SK-N-SH treated with all-trans-retinoic acid at 6 μM for 48 hours (cell line): ENCODE measurements at regions not wholly inside any gene's neighbourhood (a gene's known extent, or its start where the extent isn't known, plus 50 kb on each side); places are given as distances from the start of the nearest gene placed in this dataset.

Experiments
- ATAC-seq: fragments of 200-7000 bp; cut with Tn5 transposase; 3 replicates; pipeline ENCODE4 v1.9.1; 2020; ENCODE audit warnings: mild to moderate bottlenecking, moderate library complexity
- ARNTL ChIP-seq: fragments of 450-650 bp; formaldehyde crosslinking; IDR thresholded peaks from 2 replicates; pipeline ENCODE4 v1.5.0; 2020; ENCODE audit warnings: low read depth, mild to moderate bottlenecking, moderate library complexity, borderline replicate concordance
- BACH2 ChIP-seq: fragments of 250-450 bp; sonication (Bioruptor Pico); IDR thresholded peaks from 2 replicates; pipeline ENCODE4 v1.9.0; 2021; ENCODE audit warnings: mild to moderate bottlenecking, borderline replicate concordance
- CSDC2 ChIP-seq: fragments of 250-450 bp; sonication (Bioruptor Pico); IDR thresholded peaks from 2 replicates; pipeline ENCODE4 v1.5.0; 2020; ENCODE audit warnings: mild to moderate bottlenecking, moderate library complexity
- ESRRG ChIP-seq: fragments of 250-450 bp; sonication (Bioruptor Pico); IDR thresholded peaks from 2 replicates; pipeline ENCODE4 v1.6.1; 2021; ENCODE audit warnings: mild to moderate bottlenecking
- GLIS3 ChIP-seq: fragments of 250-450 bp; sonication (Bioruptor Pico); IDR thresholded peaks from 2 replicates; pipeline ENCODE4 v1.5.0; 2020; ENCODE audit warnings: mild to moderate bottlenecking, moderate library complexity
- ISL1 ChIP-seq: fragments of 250-450 bp; sonication (Bioruptor Pico); IDR thresholded peaks from 2 replicates; pipeline ENCODE4 v2.1.2; 2022; ENCODE audit warnings: mild to moderate bottlenecking, moderate library complexity
- OSR1 ChIP-seq: fragments of 250-450 bp; sonication (Bioruptor Pico); IDR thresholded peaks from 2 replicates; pipeline ENCODE4 v1.8.0; 2022; ENCODE audit warnings: moderate library complexity, mild to moderate bottlenecking, inconsistent platforms
- RARB ChIP-seq: fragments of 250-450 bp; sonication (Bioruptor Pico); IDR thresholded peaks from 2 replicates; pipeline ENCODE4 v1.8.0; 2021; ENCODE audit warnings: mild to moderate bottlenecking, moderate library complexity
- SNAI2 ChIP-seq: fragments of 250-450 bp; sonication (Bioruptor Pico); IDR thresholded peaks from 2 replicates; pipeline ENCODE4 v1.5.0; 2020; ENCODE audit warnings: mild to moderate bottlenecking, moderate library complexity
- TCF4 ChIP-seq: fragments of 250-450 bp; sonication (Bioruptor Pico); IDR thresholded peaks from 2 replicates; pipeline ENCODE4 v1.8.0; 2021; ENCODE audit warnings: mild to moderate bottlenecking, moderate library complexity, borderline replicate concordance
- TOX ChIP-seq: fragments of 250-450 bp; sonication (Bioruptor Pico); IDR thresholded peaks from 2 replicates; pipeline ENCODE4 v1.8.0; 2021; ENCODE audit warnings: mild to moderate bottlenecking, moderate library complexity, borderline replicate concordance
- ZC3H10 ChIP-seq: fragments of 250-450 bp; sonication (Bioruptor Pico); IDR thresholded peaks from 2 replicates; pipeline ENCODE4 v1.5.1; 2021; ENCODE audit warnings: mild to moderate bottlenecking, moderate library complexity
- ZFP3 ChIP-seq: fragments of 250-450 bp; sonication (Bioruptor Pico); IDR thresholded peaks from 2 replicates; pipeline ENCODE4 v1.5.0; 2020; ENCODE audit warnings: mild to moderate bottlenecking, moderate library complexity
- ZFP30 ChIP-seq: fragments of 450-650 bp; formaldehyde crosslinking; IDR thresholded peaks from 2 replicates; pipeline ENCODE4 v1.5.0; 2022; ENCODE audit warnings: mild to moderate bottlenecking, moderate library complexity
- ZNF565 ChIP-seq: fragments of 450-650 bp; formaldehyde crosslinking; conservative IDR thresholded peaks from 2 replicates; pipeline ENCODE4 v1.5.0; 2020; ENCODE audit warnings: low read depth, mild to moderate bottlenecking, moderate library complexity
- ZNF70 ChIP-seq: fragments of 450-650 bp; formaldehyde crosslinking; IDR thresholded peaks from 2 replicates; pipeline ENCODE4 v1.5.0; 2020; ENCODE audit warnings: mild to moderate bottlenecking, moderate library complexity
- ZNF8 ChIP-seq: fragments of 450-650 bp; formaldehyde crosslinking; IDR thresholded peaks from 2 replicates; pipeline ENCODE4 v1.5.0; 2020; ENCODE audit warnings: mild to moderate bottlenecking, moderate library complexity
- TF ChIP-seq, protein P1 (sequence below): fragments of 250-450 bp; sonication (Bioruptor Pico); IDR thresholded peaks from 2 replicates; pipeline ENCODE4 v1.5.1; 2020; ENCODE audit warnings: low read depth, mild to moderate bottlenecking, moderate library complexity
- TF ChIP-seq, protein P2 (sequence below): fragments of 250-450 bp; sonication (Bioruptor Pico); IDR thresholded peaks from 2 replicates; pipeline ENCODE4 v1.5.1; 2021; ENCODE audit warnings: mild to moderate bottlenecking, moderate library complexity
- TF ChIP-seq, protein P3 (sequence below): fragments of 250-450 bp; sonication (Bioruptor Pico); IDR thresholded peaks from 2 replicates; pipeline ENCODE4 v1.8.0; 2021; ENCODE audit warnings: low read depth, mild to moderate bottlenecking, moderate library complexity, borderline replicate concordance
- TF ChIP-seq, protein P4 (sequence below): fragments of 250-450 bp; sonication (Bioruptor Pico); IDR thresholded peaks from 2 replicates; pipeline ENCODE4 v1.5.0; 2020; ENCODE audit warnings: mild to moderate bottlenecking, moderate library complexity

DNA sequence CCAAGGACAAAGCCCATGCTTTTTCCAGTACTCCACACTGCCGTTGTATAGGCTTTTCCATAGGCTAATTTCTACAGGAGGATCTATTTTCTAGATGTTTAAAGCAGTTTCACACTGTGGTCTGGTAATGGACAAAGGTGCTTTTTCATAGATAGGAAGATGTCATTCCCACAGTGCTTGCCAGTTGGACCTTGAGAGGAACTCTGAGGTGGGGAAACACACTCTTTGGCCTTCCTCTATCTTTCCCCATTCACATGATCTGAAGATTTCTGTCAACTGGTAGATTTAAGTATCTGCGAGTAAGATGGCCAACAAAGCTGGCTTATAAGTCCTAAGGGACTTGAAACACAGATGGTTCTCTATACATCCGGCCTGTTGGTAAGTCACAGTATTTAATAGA, 477.3 kb downstream of the UTRN start:
- TF ChIP-seq GLIS3 (CRISPR knock-in tag) (no peak), OSR1 (CRISPR knock-in tag) (no peak), ZFP30 (CRISPR knock-in tag) (no peak), SNAI2 (CRISPR knock-in tag) (no peak), BACH2 (CRISPR knock-in tag) (no peak), ZNF8 (CRISPR knock-in tag) (no peak), CSDC2 (CRISPR knock-in tag) (no peak), ISL1 (CRISPR knock-in tag) (no peak), ZC3H10 (CRISPR knock-in tag) (no peak), ESRRG (no peak), ARNTL (CRISPR knock-in tag) (no peak), ZNF70 (CRISPR knock-in tag) (no peak), TCF4 (CRISPR knock-in tag) (no peak), TOX (CRISPR knock-in tag) (no peak), RARB (no peak), ZNF565 (CRISPR knock-in tag) (no peak)
- TF ChIP-seq, protein P1, sequence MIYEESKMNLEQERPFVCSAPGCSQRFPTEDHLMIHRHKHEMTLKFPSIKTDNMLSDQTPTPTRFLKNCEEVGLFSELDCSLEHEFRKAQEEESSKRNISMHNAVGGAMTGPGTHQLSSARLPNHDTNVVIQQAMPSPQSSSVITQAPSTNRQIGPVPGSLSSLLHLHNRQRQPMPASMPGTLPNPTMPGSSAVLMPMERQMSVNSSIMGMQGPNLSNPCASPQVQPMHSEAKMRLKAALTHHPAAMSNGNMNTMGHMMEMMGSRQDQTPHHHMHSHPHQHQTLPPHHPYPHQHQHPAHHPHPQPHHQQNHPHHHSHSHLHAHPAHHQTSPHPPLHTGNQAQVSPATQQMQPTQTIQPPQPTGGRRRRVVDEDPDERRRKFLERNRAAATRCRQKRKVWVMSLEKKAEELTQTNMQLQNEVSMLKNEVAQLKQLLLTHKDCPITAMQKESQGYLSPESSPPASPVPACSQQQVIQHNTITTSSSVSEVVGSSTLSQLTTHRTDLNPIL (CRISPR knock-in tag): no peak
- TF ChIP-seq, protein P2, sequence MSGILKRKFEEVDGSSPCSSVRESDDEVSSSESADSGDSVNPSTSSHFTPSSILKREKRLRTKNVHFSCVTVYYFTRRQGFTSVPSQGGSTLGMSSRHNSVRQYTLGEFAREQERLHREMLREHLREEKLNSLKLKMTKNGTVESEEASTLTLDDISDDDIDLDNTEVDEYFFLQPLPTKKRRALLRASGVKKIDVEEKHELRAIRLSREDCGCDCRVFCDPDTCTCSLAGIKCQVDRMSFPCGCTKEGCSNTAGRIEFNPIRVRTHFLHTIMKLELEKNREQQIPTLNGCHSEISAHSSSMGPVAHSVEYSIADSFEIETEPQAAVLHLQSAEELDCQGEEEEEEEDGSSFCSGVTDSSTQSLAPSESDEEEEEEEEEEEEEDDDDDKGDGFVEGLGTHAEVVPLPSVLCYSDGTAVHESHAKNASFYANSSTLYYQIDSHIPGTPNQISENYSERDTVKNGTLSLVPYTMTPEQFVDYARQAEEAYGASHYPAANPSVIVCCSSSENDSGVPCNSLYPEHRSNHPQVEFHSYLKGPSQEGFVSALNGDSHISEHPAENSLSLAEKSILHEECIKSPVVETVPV (CRISPR knock-in tag): no peak
- TF ChIP-seq, protein P3, sequence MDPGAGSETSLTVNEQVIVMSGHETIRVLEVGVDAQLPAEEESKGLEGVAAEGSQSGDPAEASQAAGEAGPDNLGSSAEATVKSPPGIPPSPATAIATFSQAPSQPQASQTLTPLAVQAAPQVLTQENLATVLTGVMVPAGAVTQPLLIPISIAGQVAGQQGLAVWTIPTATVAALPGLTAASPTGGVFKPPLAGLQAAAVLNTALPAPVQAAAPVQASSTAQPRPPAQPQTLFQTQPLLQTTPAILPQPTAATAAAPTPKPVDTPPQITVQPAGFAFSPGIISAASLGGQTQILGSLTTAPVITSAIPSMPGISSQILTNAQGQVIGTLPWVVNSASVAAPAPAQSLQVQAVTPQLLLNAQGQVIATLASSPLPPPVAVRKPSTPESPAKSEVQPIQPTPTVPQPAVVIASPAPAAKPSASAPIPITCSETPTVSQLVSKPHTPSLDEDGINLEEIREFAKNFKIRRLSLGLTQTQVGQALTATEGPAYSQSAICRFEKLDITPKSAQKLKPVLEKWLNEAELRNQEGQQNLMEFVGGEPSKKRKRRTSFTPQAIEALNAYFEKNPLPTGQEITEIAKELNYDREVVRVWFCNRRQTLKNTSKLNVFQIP: no peak
- TF ChIP-seq, all 23 proteins: peak for 0
- no peak for ATAC-seq

DNA sequence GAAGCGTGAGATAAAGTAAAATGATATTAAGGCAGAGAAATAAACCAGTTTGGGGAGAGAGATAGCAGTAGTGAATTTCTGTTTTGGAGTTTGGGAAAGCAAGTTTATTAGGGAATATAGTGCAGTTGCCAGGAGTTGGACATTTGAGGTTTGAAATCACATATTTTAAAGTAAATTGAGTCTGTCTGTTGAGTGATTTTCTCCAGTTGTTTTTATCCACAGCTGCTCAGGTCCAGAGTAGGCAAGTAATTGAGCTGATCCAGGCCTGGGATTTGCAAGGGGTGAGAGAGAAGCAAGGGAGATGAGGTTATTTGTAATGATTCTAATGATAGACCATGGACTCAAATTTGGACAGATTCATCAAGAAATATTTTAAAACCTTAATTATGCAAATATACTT, 481.9 kb downstream of the UTRN start:
- ATAC-seq: no peak
- no peak for TF ChIP-seq GLIS3 (CRISPR knock-in tag)
- no peak for TF ChIP-seq ISL1 (CRISPR knock-in tag)
- TF ChIP-seq CSDC2 (CRISPR knock-in tag): no peak
- TF ChIP-seq, protein P4, sequence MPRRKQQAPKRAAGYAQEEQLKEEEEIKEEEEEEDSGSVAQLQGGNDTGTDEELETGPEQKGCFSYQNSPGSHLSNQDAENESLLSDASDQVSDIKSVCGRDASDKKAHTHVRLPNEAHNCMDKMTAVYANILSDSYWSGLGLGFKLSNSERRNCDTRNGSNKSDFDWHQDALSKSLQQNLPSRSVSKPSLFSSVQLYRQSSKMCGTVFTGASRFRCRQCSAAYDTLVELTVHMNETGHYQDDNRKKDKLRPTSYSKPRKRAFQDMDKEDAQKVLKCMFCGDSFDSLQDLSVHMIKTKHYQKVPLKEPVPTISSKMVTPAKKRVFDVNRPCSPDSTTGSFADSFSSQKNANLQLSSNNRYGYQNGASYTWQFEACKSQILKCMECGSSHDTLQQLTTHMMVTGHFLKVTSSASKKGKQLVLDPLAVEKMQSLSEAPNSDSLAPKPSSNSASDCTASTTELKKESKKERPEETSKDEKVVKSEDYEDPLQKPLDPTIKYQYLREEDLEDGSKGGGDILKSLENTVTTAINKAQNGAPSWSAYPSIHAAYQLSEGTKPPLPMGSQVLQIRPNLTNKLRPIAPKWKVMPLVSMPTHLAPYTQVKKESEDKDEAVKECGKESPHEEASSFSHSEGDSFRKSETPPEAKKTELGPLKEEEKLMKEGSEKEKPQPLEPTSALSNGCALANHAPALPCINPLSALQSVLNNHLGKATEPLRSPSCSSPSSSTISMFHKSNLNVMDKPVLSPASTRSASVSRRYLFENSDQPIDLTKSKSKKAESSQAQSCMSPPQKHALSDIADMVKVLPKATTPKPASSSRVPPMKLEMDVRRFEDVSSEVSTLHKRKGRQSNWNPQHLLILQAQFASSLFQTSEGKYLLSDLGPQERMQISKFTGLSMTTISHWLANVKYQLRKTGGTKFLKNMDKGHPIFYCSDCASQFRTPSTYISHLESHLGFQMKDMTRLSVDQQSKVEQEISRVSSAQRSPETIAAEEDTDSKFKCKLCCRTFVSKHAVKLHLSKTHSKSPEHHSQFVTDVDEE: no peak
- TF ChIP-seq, protein P3: no peak
- TF ChIP-seq ARNTL (CRISPR knock-in tag): no peak
- no peak for TF ChIP-seq ZC3H10 (CRISPR knock-in tag)
- no peak for TF ChIP-seq ZNF70 (CRISPR knock-in tag)
- no peak for TF ChIP-seq ZFP3 (CRISPR knock-in tag)
- TF ChIP-seq, protein P1 (CRISPR knock-in tag): no peak
- TF ChIP-seq SNAI2 (CRISPR knock-in tag): no peak
- no peak for TF ChIP-seq ZNF8 (CRISPR knock-in tag)
- TF ChIP-seq ZFP30 (CRISPR knock-in tag): no peak
- no peak for TF ChIP-seq TOX (CRISPR knock-in tag)
- no peak for TF ChIP-seq ZNF565 (CRISPR knock-in tag)
- TF ChIP-seq OSR1 (CRISPR knock-in tag): no peak
